ENCODE measurements at regions not wholly inside any gene's neighbourhood (a gene's known extent, or its start where the extent isn't known, plus 50 kb on each side); places are given as distances from the start of the nearest gene placed in this dataset.

DNA sequence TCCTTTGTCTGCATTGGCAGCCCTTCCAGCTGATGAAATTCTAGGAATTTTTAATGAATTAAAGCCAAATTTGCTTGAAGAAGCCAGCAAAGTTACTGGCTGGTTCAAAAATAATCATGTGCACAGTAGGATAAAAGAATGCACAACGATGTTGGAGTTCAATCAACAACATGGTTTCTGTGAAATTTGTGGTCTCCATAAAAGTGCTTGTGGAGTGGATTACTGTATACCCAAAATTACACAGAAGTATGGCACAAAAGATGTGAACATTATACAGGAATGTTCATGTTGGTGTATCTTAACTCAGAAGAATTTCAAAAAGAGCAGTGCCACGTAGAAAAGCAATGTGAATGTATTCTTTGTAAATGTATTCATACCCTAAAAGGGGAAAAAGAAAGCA, 105.0 kb upstream of the METAP2 start:
- TF ChIP-seq, protein P1, sequence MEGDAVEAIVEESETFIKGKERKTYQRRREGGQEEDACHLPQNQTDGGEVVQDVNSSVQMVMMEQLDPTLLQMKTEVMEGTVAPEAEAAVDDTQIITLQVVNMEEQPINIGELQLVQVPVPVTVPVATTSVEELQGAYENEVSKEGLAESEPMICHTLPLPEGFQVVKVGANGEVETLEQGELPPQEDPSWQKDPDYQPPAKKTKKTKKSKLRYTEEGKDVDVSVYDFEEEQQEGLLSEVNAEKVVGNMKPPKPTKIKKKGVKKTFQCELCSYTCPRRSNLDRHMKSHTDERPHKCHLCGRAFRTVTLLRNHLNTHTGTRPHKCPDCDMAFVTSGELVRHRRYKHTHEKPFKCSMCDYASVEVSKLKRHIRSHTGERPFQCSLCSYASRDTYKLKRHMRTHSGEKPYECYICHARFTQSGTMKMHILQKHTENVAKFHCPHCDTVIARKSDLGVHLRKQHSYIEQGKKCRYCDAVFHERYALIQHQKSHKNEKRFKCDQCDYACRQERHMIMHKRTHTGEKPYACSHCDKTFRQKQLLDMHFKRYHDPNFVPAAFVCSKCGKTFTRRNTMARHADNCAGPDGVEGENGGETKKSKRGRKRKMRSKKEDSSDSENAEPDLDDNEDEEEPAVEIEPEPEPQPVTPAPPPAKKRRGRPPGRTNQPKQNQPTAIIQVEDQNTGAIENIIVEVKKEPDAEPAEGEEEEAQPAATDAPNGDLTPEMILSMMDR (IDR thresholded peaks at IDR 0.05) = no peak
- TF ChIP-seq, protein P2, sequence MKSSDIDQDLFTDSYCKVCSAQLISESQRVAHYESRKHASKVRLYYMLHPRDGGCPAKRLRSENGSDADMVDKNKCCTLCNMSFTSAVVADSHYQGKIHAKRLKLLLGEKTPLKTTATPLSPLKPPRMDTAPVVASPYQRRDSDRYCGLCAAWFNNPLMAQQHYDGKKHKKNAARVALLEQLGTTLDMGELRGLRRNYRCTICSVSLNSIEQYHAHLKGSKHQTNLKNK (CRISPR knock-in tag; IDR thresholded peaks at IDR 0.05) = no peak
- TF ChIP-seq, protein P3, sequence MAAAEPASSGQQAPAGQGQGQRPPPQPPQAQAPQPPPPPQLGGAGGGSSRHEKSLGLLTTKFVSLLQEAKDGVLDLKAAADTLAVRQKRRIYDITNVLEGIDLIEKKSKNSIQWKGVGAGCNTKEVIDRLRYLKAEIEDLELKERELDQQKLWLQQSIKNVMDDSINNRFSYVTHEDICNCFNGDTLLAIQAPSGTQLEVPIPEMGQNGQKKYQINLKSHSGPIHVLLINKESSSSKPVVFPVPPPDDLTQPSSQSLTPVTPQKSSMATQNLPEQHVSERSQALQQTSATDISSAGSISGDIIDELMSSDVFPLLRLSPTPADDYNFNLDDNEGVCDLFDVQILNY (CRISPR knock-in tag; IDR thresholded peaks at IDR 0.05) = no peak
- TF ChIP-seq, protein P4, sequence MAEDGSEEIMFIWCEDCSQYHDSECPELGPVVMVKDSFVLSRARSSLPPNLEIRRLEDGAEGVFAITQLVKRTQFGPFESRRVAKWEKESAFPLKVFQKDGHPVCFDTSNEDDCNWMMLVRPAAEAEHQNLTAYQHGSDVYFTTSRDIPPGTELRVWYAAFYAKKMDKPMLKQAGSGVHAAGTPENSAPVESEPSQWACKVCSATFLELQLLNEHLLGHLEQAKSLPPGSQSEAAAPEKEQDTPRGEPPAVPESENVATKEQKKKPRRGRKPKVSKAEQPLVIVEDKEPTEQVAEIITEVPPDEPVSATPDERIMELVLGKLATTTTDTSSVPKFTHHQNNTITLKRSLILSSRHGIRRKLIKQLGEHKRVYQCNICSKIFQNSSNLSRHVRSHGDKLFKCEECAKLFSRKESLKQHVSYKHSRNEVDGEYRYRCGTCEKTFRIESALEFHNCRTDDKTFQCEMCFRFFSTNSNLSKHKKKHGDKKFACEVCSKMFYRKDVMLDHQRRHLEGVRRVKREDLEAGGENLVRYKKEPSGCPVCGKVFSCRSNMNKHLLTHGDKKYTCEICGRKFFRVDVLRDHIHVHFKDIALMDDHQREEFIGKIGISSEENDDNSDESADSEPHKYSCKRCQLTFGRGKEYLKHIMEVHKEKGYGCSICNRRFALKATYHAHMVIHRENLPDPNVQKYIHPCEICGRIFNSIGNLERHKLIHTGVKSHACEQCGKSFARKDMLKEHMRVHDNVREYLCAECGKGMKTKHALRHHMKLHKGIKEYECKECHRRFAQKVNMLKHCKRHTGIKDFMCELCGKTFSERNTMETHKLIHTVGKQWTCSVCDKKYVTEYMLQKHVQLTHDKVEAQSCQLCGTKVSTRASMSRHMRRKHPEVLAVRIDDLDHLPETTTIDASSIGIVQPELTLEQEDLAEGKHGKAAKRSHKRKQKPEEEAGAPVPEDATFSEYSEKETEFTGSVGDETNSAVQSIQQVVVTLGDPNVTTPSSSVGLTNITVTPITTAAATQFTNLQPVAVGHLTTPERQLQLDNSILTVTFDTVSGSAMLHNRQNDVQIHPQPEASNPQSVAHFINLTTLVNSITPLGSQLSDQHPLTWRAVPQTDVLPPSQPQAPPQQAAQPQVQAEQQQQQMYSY (CRISPR knock-in tag; IDR thresholded peaks at IDR 0.05) = no peak

Measured in WTC11 (cell line).